Stomach (tissue), 4 donors: ENCODE measurements at regions not wholly inside any gene's neighbourhood (a gene's known extent, or its start where the extent isn't known, plus 50 kb on each side); places are given as distances from the start of the nearest gene placed in this dataset.

ENCODE experiments used
- EP300 ChIP-seq: sonication (generic); formaldehyde crosslinking; IDR thresholded peaks from one replicate; pipeline ENCODE4 v1.6.1; 2017; ENCODE audit warnings: antibody characterized with exemption
- POLR2AphosphoS5 ChIP-seq, 3 donors: sonication (generic); formaldehyde crosslinking; IDR thresholded peaks; one replicate each; pipeline ENCODE4 v1.6.1; 2016; ENCODE audit warnings: antibody characterized with exemption in 3 of 3
- TF ChIP-seq, protein P1 (sequence below), 7 experiments: fragments of 450-650 bp in 4 of 7; fragments of 200-600 bp in 3 of 7; sonication (generic) in 3 of 7; IDR thresholded peaks; one replicate each; pipeline ENCODE4 v1.5.1; 2016 to 2019; ENCODE audit warnings: antibody characterized with exemption in 7 of 7, control low read depth in 2 of 7, mild to moderate bottlenecking in 1 of 7

DNA sequence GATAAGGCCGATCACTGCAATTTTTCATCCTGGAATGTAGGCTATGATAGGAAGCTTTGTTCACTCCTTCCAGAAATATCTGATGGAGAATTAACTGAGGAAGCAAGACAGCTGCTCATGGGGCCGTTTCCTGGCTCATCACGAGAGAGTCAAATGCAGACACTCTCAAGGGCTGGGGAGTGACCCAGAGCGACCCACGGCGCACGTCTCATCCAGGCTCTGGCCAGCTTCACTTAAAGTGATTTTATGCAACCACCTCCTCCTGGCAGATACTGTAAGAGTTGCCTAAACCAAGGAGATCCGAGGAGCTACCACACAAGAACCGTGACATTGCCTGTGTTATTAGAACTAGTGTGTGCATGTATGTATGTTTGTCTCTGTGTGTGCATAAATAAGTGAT lies 530.8 kb downstream of the TCERG1L start:
- TF ChIP-seq, protein P1, sequence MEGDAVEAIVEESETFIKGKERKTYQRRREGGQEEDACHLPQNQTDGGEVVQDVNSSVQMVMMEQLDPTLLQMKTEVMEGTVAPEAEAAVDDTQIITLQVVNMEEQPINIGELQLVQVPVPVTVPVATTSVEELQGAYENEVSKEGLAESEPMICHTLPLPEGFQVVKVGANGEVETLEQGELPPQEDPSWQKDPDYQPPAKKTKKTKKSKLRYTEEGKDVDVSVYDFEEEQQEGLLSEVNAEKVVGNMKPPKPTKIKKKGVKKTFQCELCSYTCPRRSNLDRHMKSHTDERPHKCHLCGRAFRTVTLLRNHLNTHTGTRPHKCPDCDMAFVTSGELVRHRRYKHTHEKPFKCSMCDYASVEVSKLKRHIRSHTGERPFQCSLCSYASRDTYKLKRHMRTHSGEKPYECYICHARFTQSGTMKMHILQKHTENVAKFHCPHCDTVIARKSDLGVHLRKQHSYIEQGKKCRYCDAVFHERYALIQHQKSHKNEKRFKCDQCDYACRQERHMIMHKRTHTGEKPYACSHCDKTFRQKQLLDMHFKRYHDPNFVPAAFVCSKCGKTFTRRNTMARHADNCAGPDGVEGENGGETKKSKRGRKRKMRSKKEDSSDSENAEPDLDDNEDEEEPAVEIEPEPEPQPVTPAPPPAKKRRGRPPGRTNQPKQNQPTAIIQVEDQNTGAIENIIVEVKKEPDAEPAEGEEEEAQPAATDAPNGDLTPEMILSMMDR (IDR thresholded peaks at IDR 0.05), result no peak
- TF ChIP-seq POLR2AphosphoS5 (IDR thresholded peaks at IDR 0.05) (no peak), EP300 (no peak)
